GM18907 (cell line): ENCODE measurements at regions not wholly inside any gene's neighbourhood (a gene's known extent, or its start where the extent isn't known, plus 50 kb on each side); places are given as distances from the start of the nearest gene placed in this dataset.

Source experiments
- ATAC-seq: cut with Tn5 transposase; IDR thresholded peaks from one replicate; pipeline ENCODE4 v1.9.1; 2021; ENCODE audit warnings: mild to moderate bottlenecking, moderate library complexity; ENCODE audit not compliant: unreplicated experiment

DNA sequence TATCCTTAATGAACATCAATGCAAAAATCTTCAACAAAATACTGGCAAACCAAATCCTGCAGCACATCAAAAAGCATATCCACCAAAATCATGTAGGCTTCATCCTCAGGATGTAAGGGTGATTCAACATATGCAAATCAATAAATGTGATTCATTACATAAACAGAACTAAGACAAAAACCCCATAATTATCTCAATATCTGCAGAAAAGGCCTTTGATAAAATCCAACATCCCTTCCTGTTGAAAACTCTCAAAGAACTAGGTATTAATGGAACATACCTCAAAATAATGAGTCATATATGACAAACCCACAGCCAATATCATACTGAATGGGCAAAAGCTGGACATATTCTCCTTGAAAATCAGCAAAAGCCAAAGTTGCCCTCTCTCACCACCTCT, 54.6 kb upstream of the DEPDC1 start:
- no peak for ATAC-seq

DNA sequence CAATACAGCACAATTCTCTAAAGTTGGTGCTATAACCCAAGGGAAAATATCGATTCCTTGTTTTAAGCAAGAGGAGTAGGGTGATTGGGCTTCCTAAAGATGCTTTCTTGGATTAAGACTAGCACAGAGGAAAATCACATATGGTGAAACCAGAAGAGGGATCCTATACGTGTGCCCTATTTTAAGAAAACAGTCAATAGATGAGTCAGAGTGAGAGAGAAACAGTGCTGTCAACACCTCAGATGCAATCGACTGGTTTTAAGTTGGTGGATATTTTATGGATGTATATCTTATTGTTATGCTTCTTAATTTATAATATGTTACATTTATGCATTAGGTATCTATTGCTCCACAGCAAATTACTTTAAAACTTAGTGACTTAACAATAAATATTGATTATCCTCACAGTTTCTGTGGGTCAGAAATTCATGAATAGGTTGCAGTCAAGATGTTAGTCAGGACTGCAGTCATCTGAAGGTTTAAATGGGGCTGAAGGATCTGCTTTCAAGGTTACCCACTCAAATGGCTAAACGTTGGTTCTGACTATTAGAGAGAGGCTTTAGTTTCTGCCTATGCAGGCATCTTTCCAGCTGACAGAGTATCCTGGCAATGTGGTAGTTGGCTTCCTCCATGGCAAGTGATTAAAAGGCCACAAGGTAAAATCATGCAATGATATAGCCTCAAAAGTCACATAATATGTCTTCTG, 61.6 kb upstream of the DEPDC1 start:
- ATAC-seq, result no peak

- no peak for ATAC-seq
Measured at GRCh38 chr1:68565923-68566322, 69.0 kb upstream of the DEPDC1 start.

- no peak for ATAC-seq
Measured at GRCh38 chr1:68570871-68571270, 74.0 kb upstream of the DEPDC1 start.

GRCh38 chr1:68571454-68572235, 74.8 kb upstream of the DEPDC1 start:
- ATAC-seq, result no peak

GRCh38 chr1:68585351-68585750, 88.5 kb upstream of the DEPDC1 start:
- no peak for ATAC-seq

GRCh38 chr1:68586766-68587165, 89.9 kb upstream of the DEPDC1 start:
- ATAC-seq, result no peak

GRCh38 chr1:68588304-68588703, 91.4 kb upstream of the DEPDC1 start:
- ATAC-seq, result no peak

- no peak for ATAC-seq
Measured at GRCh38 chr1:68590473-68590872, 93.6 kb upstream of the DEPDC1 start.

GRCh38 chr1:68594851-68595250, 98.0 kb upstream of the DEPDC1 start:
- no peak for ATAC-seq

- no peak for ATAC-seq
Measured at GRCh38 chr1:68600049-68600661, 103.3 kb upstream of the DEPDC1 start.

DNA sequence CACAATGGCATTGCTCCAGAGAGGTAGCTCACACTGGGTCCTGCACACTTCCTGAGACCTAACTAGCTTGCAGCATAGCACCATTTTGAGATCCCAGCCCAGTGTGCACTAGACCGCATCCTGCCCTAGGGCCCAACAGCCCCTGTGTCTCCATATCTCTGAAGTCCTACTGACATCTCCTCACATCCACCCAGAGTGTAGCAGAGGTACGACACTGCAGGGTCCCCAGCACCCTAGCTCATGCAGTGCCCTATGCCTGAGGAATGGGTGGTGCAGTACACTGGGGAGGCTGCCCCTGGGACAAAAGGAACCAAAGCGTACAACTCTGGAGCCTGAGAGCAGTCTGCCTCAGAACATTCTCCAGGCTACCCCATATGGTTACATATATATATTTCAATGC, 111.4 kb upstream of the DEPDC1 start:
- ATAC-seq, result no peak

- ATAC-seq, result no peak
Measured at GRCh38 chr1:68615312-68615711, 118.4 kb upstream of the DEPDC1 start.

DNA sequence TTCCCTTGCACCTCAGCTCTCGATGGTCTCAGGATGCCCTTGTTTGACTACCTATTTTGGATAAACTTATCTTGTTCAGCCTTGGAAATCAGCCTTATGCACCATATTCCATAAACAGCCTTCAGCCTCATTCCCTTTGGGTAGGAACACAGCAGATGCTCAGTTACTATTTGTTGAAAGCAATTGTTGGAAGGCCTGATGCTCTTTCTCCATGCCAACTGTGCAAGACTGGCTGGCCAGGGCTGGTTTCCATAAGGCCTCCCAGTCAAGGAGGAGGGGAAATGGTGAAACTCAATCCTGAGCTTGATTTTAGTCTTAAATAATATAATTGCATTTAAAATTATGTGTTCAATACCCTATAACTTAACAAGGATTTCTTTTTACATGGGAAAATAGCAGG, 121.1 kb upstream of the DEPDC1 start:
- ATAC-seq, result no peak

DNA sequence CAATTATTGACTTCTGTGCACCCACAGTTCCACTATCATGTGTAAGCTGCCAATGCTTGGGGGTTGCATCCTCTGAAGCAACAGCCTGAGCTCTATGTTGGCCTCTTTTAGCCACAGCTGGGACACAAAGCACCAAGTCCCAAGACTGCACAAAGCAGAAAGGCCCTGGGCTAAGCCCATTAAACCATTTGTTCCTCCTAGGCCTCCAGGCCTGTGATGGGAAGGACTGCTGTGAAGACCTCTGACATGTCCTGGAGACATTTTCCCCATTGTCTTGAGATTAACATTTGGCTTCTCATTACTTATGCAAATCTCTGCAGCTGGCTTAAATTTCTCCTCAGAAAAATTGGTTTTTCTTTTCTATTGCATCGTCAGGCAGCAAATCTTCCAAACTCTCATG, 123.7 kb upstream of the DEPDC1 start:
- no peak for ATAC-seq

- no peak for ATAC-seq
Measured at GRCh38 chr1:68623700-68624099, 126.8 kb upstream of the DEPDC1 start.

GRCh38 chr1:68624233-68624632, 127.4 kb upstream of the DEPDC1 start:
- no peak for ATAC-seq

DNA sequence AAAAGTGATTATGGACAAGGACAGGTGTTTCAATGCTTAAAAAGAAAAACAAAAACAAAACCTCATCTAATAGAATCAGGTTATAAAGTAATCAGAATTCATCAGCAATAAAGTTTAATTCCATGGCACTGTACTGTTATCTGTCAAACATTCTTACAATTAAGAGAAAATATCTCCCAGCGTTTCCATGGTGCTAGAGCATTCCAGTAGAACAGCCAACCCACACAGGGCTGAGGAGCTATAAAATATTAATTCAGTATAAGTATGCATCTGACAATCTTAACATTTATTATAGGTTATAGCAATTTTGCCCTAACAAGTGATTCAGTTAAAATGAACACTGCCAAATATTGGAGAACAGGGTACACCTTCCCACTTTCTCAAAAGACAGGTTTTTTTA, 128.7 kb upstream of the DEPDC1 start:
- ATAC-seq, result no peak

- no peak for ATAC-seq
Measured at GRCh38 chr1:68633141-68633919, 136.4 kb upstream of the DEPDC1 start.

DNA sequence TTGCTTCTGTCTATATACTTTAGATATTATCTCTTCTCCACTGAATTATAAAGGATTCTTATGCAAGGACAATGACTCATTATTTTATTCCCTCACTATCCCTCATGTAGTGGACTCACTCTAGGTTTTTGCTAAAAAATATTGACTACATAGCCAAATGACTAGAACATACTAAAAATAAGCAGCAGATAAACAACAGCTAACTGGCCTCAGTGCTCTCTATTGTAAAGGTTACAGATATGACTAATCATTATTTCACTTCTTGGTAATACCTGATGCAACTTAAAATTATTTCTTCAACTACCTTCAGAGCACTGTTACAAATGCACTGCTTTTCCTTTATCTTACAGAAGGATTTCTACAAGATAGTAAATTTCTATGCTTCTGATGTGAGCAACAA, 147.6 kb upstream of the DEPDC1 start:
- no peak for ATAC-seq

- no peak for ATAC-seq
Measured at GRCh38 chr1:68651115-68651514, 154.2 kb upstream of the DEPDC1 start.
